CD8-positive, alpha-beta memory T cell (primary cell): ENCODE measurements at regions not wholly inside any gene's neighbourhood (a gene's known extent, or its start where the extent isn't known, plus 50 kb on each side); places are given as distances from the start of the nearest gene placed in this dataset.

ENCODE experiments used
- CTCF ChIA-PET: fragments of 350-600 bp; sonication (Branson Sonifier 250); formaldehyde crosslinking; loops from one replicate; lab custom pipeline; 2021; ENCODE audit warnings: antibody characterized with exemption; lab: Charles Lee
- POLR2A ChIA-PET: fragments of 350-600 bp; sonication (Branson Sonifier 250); formaldehyde crosslinking; loops from one replicate; lab custom pipeline; 2021; ENCODE audit warnings: antibody characterized with exemption; lab: Charles Lee
- DNase-seq, 5 donors: peaks; one replicate each; pipeline versions ENCODE4 v3.0.0 to v3.0.0-alpha.2; 2020 to 2022; ENCODE audit warnings: mixed read lengths in 1 of 5
- H3K27ac ChIP-seq: one replicate; pipeline ENCODE4 v1.7.0; 2013; ENCODE audit warnings: low read depth, mild to moderate bottlenecking, low read length, moderate library complexity
- H3K27me3 ChIP-seq: 2 replicates; pipeline ENCODE4 v1.7.0; 2013; ENCODE audit warnings: low read length, mild to moderate bottlenecking; ENCODE audit not compliant: insufficient read depth, poor library complexity, severe bottlenecking
- H3K36me3 ChIP-seq: 2 replicates; pipeline ENCODE4 v1.7.0; 2013; ENCODE audit warnings: mild to moderate bottlenecking, low read length, moderate library complexity; ENCODE audit not compliant: insufficient read depth
- H3K4me1 ChIP-seq: 2 replicates; pipeline ENCODE4 v1.7.0; 2013; ENCODE audit warnings: mild to moderate bottlenecking, low read length, moderate library complexity; ENCODE audit not compliant: insufficient read depth
- H3K4me3 ChIP-seq: 2 replicates; pipeline ENCODE4 v1.7.0; 2013; ENCODE audit warnings: mild to moderate bottlenecking, low read length
- H3K9me3 ChIP-seq: 2 replicates; pipeline ENCODE4 v1.7.0; 2013; ENCODE audit warnings: mild to moderate bottlenecking, low read length
- H3K27ac Mint-ChIP-seq, 8 donors: one replicate each; pipeline ENCODE4 v1.8.0; 2020 to 2021; ENCODE audit warnings: mixed read lengths in 8 of 8, mild to moderate bottlenecking in 6 of 8, inconsistent platforms in 3 of 8, moderate library complexity in 3 of 8
- H3K27me3 Mint-ChIP-seq, 2 donors: one replicate each; pipeline ENCODE4 v1.8.0; 2020 to 2021; ENCODE audit warnings: mixed read lengths in 2 of 2, mild to moderate bottlenecking in 1 of 2, moderate library complexity in 1 of 2
- H3K36me3 Mint-ChIP-seq, 3 donors: one replicate each; pipeline ENCODE4 v1.8.0; 2020 to 2021; ENCODE audit warnings: mixed read lengths in 3 of 3, inconsistent platforms in 1 of 3, mild to moderate bottlenecking in 1 of 3
- H3K4me1 Mint-ChIP-seq, 3 donors: one replicate each; pipeline ENCODE4 v1.8.0; 2020 to 2021; ENCODE audit warnings: mixed read lengths in 3 of 3, inconsistent platforms in 1 of 3, mild to moderate bottlenecking in 1 of 3
- H3K4me3 Mint-ChIP-seq, 7 donors: one replicate each; pipeline ENCODE4 v1.8.0; 2020 to 2021; ENCODE audit warnings: mixed read lengths in 7 of 7, mild to moderate bottlenecking in 6 of 7, moderate library complexity in 4 of 7, inconsistent platforms in 2 of 7
- H3K9me3 Mint-ChIP-seq, 5 donors: one replicate each; pipeline ENCODE4 v1.8.0; 2020 to 2022; ENCODE audit warnings: mixed read lengths in 5 of 5, mild to moderate bottlenecking in 3 of 5, moderate library complexity in 2 of 5, inconsistent platforms in 1 of 5

DNA sequence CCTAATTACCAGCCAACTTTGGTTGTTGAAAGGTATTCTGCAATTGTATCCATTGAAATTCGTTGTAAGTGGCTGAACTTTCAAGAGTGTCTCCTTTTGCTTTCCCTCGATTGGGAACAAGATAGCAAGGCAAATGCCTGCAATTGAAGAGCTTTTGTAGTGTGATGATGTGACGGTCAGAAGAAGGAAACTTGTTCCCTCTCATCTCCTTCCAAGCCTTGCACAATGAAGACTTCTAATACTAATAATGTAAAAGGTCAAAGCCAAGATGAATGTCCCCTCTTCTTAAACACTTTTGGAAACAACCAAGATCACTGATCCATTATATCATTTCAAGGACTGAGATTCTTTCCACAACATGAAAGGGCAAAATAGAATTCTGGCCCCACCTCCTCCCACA, 101.9 kb upstream of the LMCD1 start:
- Histone ChIP-seq H3K4me3 (no peak overlapping the region), H3K36me3 (no peaks in the 10 kb centered on the region), H3K4me1 (no peaks in the 10 kb centered on the region), H3K27ac (no peak overlapping the region), H3K27me3 (no peaks in the 10 kb centered on the region), H3K9me3 (no peaks in the 10 kb centered on the region)
- DNase-seq, result no peak
- H3K36me3 Mint-ChIP-seq, result peaks cover 0 to 11% (median 1%) of the 10 kb centered on the region in 3 donors
- H3K9me3 Mint-ChIP-seq, result peaks cover 0 to 6% (median 3%) of the 10 kb centered on the region in 5 donors
- H3K4me3 Mint-ChIP-seq, result no peak overlapping the region
- H3K4me1 Mint-ChIP-seq, result no peaks in the 10 kb centered on the region
- POLR2A ChIA-PET, result no interaction called here
- CTCF ChIA-PET, result no interaction called here
- H3K27me3 Mint-ChIP-seq, result peaks cover 11% of the 10 kb centered on the region in 2 donors
- peak overlapping the region in 1 of 8 donors; percentile 36 for H3K27ac Mint-ChIP-seq

DNA sequence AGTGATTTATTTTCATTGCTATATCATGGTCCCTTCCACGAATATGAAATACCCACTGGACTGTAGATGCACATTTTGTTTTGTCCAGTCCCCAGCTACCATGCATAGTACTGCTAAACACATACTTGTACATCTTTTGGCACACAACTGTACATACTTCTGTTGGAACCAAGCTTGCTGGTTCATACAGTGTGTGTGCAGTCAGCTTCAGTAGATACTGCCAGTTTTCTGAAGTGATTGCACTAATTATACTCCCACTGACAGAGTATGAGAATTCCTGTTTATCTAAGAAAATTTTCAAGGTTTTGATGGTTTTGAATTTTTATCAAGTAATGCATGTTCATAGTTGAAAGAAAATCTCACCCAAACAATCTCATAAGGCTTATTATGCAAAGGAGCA, 100.7 kb upstream of the LMCD1 start:
- Histone ChIP-seq H3K27ac (no peak overlapping the region), H3K27me3 (no peaks in the 10 kb centered on the region), H3K9me3 (no peaks in the 10 kb centered on the region), H3K4me3 (no peak overlapping the region), H3K4me1 (no peaks in the 10 kb centered on the region), H3K36me3 (no peaks in the 10 kb centered on the region)
- ChIA-PET POLR2A (no interaction called here), CTCF (no interaction called here)
- DNase-seq, result no peak
- Mint-ChIP-seq H3K4me3 (no peak overlapping the region), H3K4me1 (no peaks in the 10 kb centered on the region), H3K36me3 (peaks cover 0 to 13% (median 1%) of the 10 kb centered on the region in 3 donors), H3K27ac (no peak overlapping the region), H3K27me3 (peaks cover 11 to 16% of the 10 kb centered on the region in 2 donors), H3K9me3 (peaks cover 0 to 7% (median 4%) of the 10 kb centered on the region in 5 donors)

GRCh38 chr3:8403996-8404395, 97.6 kb upstream of the LMCD1 start:
- Mint-ChIP-seq H3K4me3 (no peak overlapping the region), H3K27me3 (peaks cover 12 to 16% of the 10 kb centered on the region in 2 donors), H3K36me3 (peaks cover 0 to 15% (median 1%) of the 10 kb centered on the region in 3 donors), H3K9me3 (peaks cover 0 to 12% (median 6%) of the 10 kb centered on the region in 5 donors), H3K27ac (no peak overlapping the region), H3K4me1 (no peaks in the 10 kb centered on the region)
- no peaks in the 10 kb centered on the region for H3K36me3 ChIP-seq
- no peak overlapping the region for H3K4me3 ChIP-seq
- CTCF ChIA-PET, result interaction anchor here (1.1 kb wide), 1 partner anchor 12 kb away, joined by 4 read pairs; no protein-coding TSS in a partner anchor
- H3K4me1 ChIP-seq, result no peaks in the 10 kb centered on the region
- no peak for DNase-seq
- no peak overlapping the region for H3K27ac ChIP-seq
- no peaks in the 10 kb centered on the region for H3K9me3 ChIP-seq
- H3K27me3 ChIP-seq, result no peaks in the 10 kb centered on the region
- POLR2A ChIA-PET, result no interaction called here

DNA sequence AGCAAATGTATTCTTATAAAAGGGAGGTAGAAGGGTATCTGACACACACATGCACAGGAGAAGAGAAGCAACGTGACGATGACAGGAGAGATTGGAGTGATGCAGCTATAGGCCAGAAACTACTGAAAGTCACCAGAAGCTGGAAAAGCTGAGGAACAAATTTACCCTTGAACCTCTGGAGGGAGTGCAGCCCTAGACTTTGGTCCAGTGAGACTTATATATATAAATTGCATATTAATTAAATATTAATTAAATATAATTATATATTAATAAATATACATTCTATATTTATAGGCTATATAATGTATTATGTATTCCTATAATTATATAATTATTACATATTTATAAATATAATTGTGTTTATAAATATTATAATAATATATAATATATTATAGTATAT, 96.5 kb upstream of the LMCD1 start:
- no peaks in the 10 kb centered on the region for H3K9me3 ChIP-seq
- Mint-ChIP-seq H3K4me1 (no peaks in the 10 kb centered on the region), H3K27ac (no peak overlapping the region), H3K27me3 (peaks cover 12 to 16% of the 10 kb centered on the region in 2 donors), H3K9me3 (peaks cover 0 to 12% (median 6%) of the 10 kb centered on the region in 5 donors), H3K36me3 (peaks cover 0 to 15% (median 1%) of the 10 kb centered on the region in 3 donors), H3K4me3 (no peak overlapping the region)
- no peaks in the 10 kb centered on the region for H3K36me3 ChIP-seq
- POLR2A ChIA-PET, result no interaction called here
- CTCF ChIA-PET, result no interaction called here
- H3K4me3 ChIP-seq, result no peak overlapping the region
- H3K4me1 ChIP-seq, result no peaks in the 10 kb centered on the region
- no peak for DNase-seq
- no peak overlapping the region for H3K27ac ChIP-seq
- no peaks in the 10 kb centered on the region for H3K27me3 ChIP-seq

DNA sequence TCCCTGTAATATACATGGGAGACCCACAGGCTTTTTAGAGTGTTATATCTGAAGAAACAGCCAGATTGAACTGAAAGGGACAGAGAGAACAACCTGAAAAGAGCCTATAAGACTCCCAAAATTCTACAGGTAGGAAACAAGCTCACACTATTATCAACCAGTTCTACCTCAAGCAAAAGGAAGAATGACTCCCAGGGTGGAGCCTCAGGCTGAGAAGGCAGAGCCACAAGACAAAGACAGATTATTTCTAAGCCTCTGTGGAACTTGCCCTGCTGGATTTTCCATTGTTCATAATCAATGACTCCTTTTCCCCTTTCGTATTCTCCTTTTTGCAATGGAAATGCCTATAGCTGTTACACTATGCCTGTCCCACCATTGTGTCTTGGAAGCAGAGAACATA, 95.1 kb upstream of the LMCD1 start:
- Histone ChIP-seq H3K4me1 (no peaks in the 10 kb centered on the region), H3K9me3 (no peaks in the 10 kb centered on the region), H3K4me3 (no peak overlapping the region), H3K27me3 (no peaks in the 10 kb centered on the region), H3K27ac (no peak overlapping the region), H3K36me3 (no peaks in the 10 kb centered on the region)
- H3K36me3 Mint-ChIP-seq, result peaks cover 0 to 15% (median 1%) of the 10 kb centered on the region in 3 donors
- peaks cover 12 to 16% of the 10 kb centered on the region in 2 donors for H3K27me3 Mint-ChIP-seq
- ChIA-PET POLR2A (no interaction called here), CTCF (interaction anchor here (0.9 to 3.6 kb wide), 2 partner anchors 9 to 11 kb away, joined by 3 to 15 read pairs; no protein-coding TSS in a partner anchor)
- no peak overlapping the region for H3K4me3 Mint-ChIP-seq
- DNase-seq, result no peak
- no peak overlapping the region for H3K27ac Mint-ChIP-seq
- no peaks in the 10 kb centered on the region for H3K4me1 Mint-ChIP-seq
- peaks cover 0 to 12% (median 5%) of the 10 kb centered on the region in 5 donors for H3K9me3 Mint-ChIP-seq

GRCh38 chr3:8413337-8413926, 88.2 kb upstream of the LMCD1 start:
- no peak overlapping the region for H3K27ac ChIP-seq
- Mint-ChIP-seq H3K4me3 (no peak overlapping the region), H3K27ac (peak overlapping the region in 1 of 8 donors; percentile 76), H3K4me1 (peaks cover 5 to 8% (median 8%) of the 10 kb centered on the region in 3 donors), H3K9me3 (peaks cover 0 to 1% (median 0%) of the 10 kb centered on the region in 5 donors), H3K36me3 (no peaks in the 10 kb centered on the region), H3K27me3 (peaks cover 3% of the 10 kb centered on the region in 2 donors)
- peaks cover 5% of the 10 kb centered on the region for H3K4me1 ChIP-seq
- H3K27me3 ChIP-seq, result no peaks in the 10 kb centered on the region
- ChIA-PET CTCF (interaction anchor here (7.4 kb wide), 1 partner anchor 88 kb away, joined by 103 read pairs; no protein-coding TSS in a partner anchor), POLR2A (no interaction called here)
- no peak for DNase-seq
- no peaks in the 10 kb centered on the region for H3K9me3 ChIP-seq
- H3K4me3 ChIP-seq, result no peak overlapping the region
- no peaks in the 10 kb centered on the region for H3K36me3 ChIP-seq

DNA sequence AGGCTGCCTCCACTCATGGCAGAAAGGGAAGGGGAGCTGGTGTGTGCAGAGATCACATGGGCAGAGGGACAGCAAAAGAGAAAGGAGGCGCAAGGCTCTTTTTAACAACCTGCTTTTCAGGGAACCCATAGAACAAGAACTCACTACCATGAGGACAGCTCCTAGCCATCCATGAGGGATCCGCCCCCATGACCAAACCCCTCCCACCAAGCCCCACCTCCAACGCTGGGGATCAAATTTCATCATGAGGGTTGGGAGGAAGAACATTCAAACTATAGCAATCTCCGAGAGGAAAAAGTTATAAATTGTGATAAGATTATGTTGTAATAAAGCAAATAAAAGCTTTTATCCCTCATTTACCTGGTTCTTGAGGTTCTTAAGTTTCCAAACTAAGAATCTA, 84.7 kb upstream of the LMCD1 start:
- Mint-ChIP-seq H3K4me1 (peaks cover 5 to 8% (median 8%) of the 10 kb centered on the region in 3 donors), H3K27me3 (peaks cover 3% of the 10 kb centered on the region in 2 donors), H3K4me3 (no peak overlapping the region), H3K9me3 (peaks cover 0 to 1% (median 0%) of the 10 kb centered on the region in 5 donors), H3K27ac (peak overlapping the region in 3 of 8 donors; percentile 35 to 63 (median 44)), H3K36me3 (no peaks in the 10 kb centered on the region)
- no peaks in the 10 kb centered on the region for H3K9me3 ChIP-seq
- peaks cover 5% of the 10 kb centered on the region for H3K4me1 ChIP-seq
- no peak overlapping the region for H3K4me3 ChIP-seq
- no peak overlapping the region for H3K27ac ChIP-seq
- POLR2A ChIA-PET, result no interaction called here
- CTCF ChIA-PET, result interaction anchor here (0.7 to 7.4 kb wide), 16 partner anchors 9 to 304 kb away, joined by 3 to 103 read pairs (median 4); no protein-coding TSS in a partner anchor
- H3K27me3 ChIP-seq, result no peaks in the 10 kb centered on the region
- H3K36me3 ChIP-seq, result no peaks in the 10 kb centered on the region
- no peak for DNase-seq

DNA sequence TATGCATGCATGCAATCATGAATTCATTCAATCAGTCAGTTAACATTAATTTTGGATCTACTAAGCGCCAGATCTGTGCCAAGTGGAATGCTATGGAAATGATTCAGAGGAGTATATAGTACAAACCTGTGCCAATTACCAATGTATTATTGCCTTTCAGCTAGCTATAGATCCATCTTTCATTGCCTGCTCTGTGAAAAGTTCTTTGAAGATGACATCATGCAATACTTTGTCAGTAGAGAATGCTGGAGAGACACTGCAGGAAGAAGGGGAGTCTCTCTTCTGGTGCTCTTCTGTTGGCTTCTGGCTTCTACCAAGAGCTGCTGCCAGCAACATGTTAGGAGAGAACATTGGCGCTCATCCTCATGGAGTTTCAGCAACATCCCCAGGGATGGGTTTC, 81.0 kb upstream of the LMCD1 start:
- H3K9me3 ChIP-seq, result no peaks in the 10 kb centered on the region
- no peaks in the 10 kb centered on the region for H3K27me3 ChIP-seq
- peaks cover 5 to 11% (median 8%) of the 10 kb centered on the region in 3 donors for H3K4me1 Mint-ChIP-seq
- H3K27ac ChIP-seq, result no peak overlapping the region
- peaks cover 5% of the 10 kb centered on the region for H3K4me1 ChIP-seq
- ChIA-PET CTCF (no interaction called here), POLR2A (no interaction called here)
- H3K36me3 Mint-ChIP-seq, result no peaks in the 10 kb centered on the region
- H3K36me3 ChIP-seq, result no peaks in the 10 kb centered on the region
- peaks cover 0 to 3% of the 10 kb centered on the region in 2 donors for H3K27me3 Mint-ChIP-seq
- no peak overlapping the region for H3K4me3 ChIP-seq
- no peak overlapping the region for H3K4me3 Mint-ChIP-seq
- H3K27ac Mint-ChIP-seq, result no peak overlapping the region
- DNase-seq, result no peak
- peaks cover 0 to 3% (median 0%) of the 10 kb centered on the region in 5 donors for H3K9me3 Mint-ChIP-seq
